ENCODE measurements at regions not wholly inside any gene's neighbourhood (a gene's known extent, or its start where the extent isn't known, plus 50 kb on each side); places are given as distances from the start of the nearest gene placed in this dataset.

DNA sequence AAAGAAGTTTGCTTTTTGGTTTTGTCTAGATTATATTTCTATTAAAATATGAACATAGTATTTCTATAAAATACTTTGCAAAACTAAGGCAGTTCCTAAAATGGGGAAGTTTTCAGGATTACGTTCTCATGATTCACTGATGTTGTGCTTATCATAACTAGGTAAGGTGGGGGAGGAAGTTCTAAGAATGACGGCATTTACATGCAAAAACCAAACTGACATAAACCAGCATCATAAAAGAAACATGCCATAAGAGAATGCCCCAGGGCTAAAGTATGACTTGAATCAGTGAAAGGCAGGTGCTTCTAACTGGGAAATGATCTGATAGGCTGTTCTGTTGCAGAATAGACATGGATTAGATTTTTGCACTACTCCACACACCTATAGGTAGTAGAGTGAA is 204.7 kb upstream of the JADE1 start:
- Histone ChIP-seq H3K9me3 (ENCODE audit: severe bottlenecking) (no peaks in the 10 kb centered on the region), H3K27ac (ENCODE audit: poor library complexity, severe bottlenecking) (peak overlapping the region; percentile 26), H3K4me3 (ENCODE audit: severe bottlenecking) (no peak overlapping the region), H3K36me3 (ENCODE audit: low read depth) (no peaks in the 10 kb centered on the region), H3K4me1 (ENCODE audit: insufficient read depth, poor library complexity, severe bottlenecking) (peaks cover 35% of the 10 kb centered on the region), H3K27me3 (ENCODE audit: insufficient read depth, poor library complexity, severe bottlenecking) (no peaks in the 10 kb centered on the region)
- ATAC-seq (ENCODE audit: low read depth) (peak; percentile 26; the same call in 1 of the 3 replicates), DNase-seq (ENCODE audit: low spot score) (no peak)
- TF ChIP-seq CTCF (IDR thresholded peaks at IDR 0.05; ENCODE audit: poor library complexity, severe bottlenecking), result no peak

GRCh38 chr4:128604204-128604603 is 205.3 kb upstream of the JADE1 start:
- ATAC-seq (ENCODE audit: low read depth) (no peak), DNase-seq (ENCODE audit: low spot score) (no peak)
- Histone ChIP-seq H3K27me3 (ENCODE audit: insufficient read depth, poor library complexity, severe bottlenecking) (no peaks in the 10 kb centered on the region), H3K27ac (ENCODE audit: poor library complexity, severe bottlenecking) (peak overlapping the region; percentile 26), H3K4me3 (ENCODE audit: severe bottlenecking) (no peak overlapping the region), H3K4me1 (ENCODE audit: insufficient read depth, poor library complexity, severe bottlenecking) (peaks cover 35% of the 10 kb centered on the region), H3K36me3 (ENCODE audit: low read depth) (no peaks in the 10 kb centered on the region), H3K9me3 (ENCODE audit: severe bottlenecking) (no peaks in the 10 kb centered on the region)
- TF ChIP-seq CTCF (IDR thresholded peaks at IDR 0.05; ENCODE audit: poor library complexity, severe bottlenecking), result no peak

DNA sequence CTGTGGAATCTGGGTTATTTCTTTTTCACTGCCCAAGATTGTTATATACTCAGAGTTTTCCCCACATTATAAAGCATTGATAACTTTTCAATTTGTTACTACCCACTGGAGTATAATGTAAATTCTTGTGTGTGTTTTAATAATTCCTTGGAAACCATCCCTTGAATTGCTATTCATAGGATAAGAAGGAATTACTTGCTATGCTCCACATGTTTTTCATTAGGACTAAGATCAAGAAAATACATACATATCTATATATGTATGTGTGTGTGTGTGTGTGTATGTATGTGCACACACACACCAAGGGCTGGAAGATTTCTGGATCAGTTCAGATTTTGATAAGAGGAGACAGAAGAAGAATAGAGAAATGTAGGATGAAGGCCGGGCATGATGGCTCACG is 206.4 kb upstream of the JADE1 start:
- DNase-seq (ENCODE audit: low spot score), result no peak
- Histone ChIP-seq H3K4me1 (ENCODE audit: insufficient read depth, poor library complexity, severe bottlenecking) (peaks cover 35% of the 10 kb centered on the region), H3K36me3 (ENCODE audit: low read depth) (no peaks in the 10 kb centered on the region), H3K4me3 (ENCODE audit: severe bottlenecking) (no peak overlapping the region), H3K27me3 (ENCODE audit: insufficient read depth, poor library complexity, severe bottlenecking) (no peaks in the 10 kb centered on the region), H3K9me3 (ENCODE audit: severe bottlenecking) (no peaks in the 10 kb centered on the region), H3K27ac (ENCODE audit: poor library complexity, severe bottlenecking) (no peak overlapping the region)
- no peak for ATAC-seq (ENCODE audit: low read depth)
- TF ChIP-seq CTCF (IDR thresholded peaks at IDR 0.05; ENCODE audit: poor library complexity, severe bottlenecking), result no peak

DNA sequence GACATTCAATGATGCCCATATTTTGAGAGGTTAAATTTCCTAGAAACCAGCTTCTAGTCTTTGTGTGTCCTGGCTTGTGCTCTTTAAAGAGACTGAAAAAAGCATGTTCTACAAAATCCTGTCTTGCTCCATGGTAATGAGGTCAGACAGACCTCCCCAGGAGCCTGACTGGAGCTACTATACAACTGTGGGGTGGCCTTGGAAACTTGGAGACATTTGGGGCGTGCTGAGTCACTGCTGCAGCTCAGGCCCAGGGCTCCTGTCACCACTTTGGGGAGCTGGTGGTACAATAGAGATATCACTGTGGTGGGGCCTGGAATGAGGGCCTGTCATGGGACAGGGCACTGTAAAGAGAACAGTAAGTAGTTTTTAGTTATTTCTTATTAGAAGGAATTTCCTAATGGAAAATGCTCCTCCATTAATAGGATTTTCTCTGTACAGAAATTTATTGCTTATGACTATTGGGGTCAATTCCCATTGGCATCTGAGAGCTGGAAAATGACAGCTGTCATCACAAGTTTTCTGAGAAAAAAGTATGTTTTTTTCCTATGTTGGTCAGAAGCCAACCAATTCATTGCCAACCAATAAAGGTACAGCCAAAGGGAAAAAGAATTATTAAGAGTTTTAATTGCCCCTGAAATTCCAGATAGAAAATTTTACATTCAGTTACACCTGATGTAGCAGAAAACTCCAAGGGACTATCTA is 207.4 kb upstream of the JADE1 start:
- Histone ChIP-seq H3K27me3 (ENCODE audit: insufficient read depth, poor library complexity, severe bottlenecking) (no peaks in the 10 kb centered on the region), H3K27ac (ENCODE audit: poor library complexity, severe bottlenecking) (peak overlapping the region; percentile 43), H3K36me3 (ENCODE audit: low read depth) (no peaks in the 10 kb centered on the region), H3K4me1 (ENCODE audit: insufficient read depth, poor library complexity, severe bottlenecking) (peaks cover 35% of the 10 kb centered on the region), H3K4me3 (ENCODE audit: severe bottlenecking) (no peak overlapping the region), H3K9me3 (ENCODE audit: severe bottlenecking) (no peaks in the 10 kb centered on the region)
- no peak for DNase-seq (ENCODE audit: low spot score)
- no peak for ATAC-seq (ENCODE audit: low read depth)
- TF ChIP-seq CTCF (IDR thresholded peaks at IDR 0.05; ENCODE audit: poor library complexity, severe bottlenecking), result no peak
